Tibial nerve (tissue), 4 donors: ENCODE measurements at regions not wholly inside any gene's neighbourhood (a gene's known extent, or its start where the extent isn't known, plus 50 kb on each side); places are given as distances from the start of the nearest gene placed in this dataset.

Source experiments
- EP300 ChIP-seq, 2 donors: sonication (generic); formaldehyde crosslinking; IDR thresholded peaks; one replicate each; pipeline ENCODE4 v1.6.1; 2017; ENCODE audit warnings: antibody characterized with exemption in 2 of 2, mild to moderate bottlenecking in 1 of 2
- POLR2A ChIP-seq, 2 donors: fragments of 450-650 bp; IDR thresholded peaks; one replicate each; pipeline ENCODE4 v1.6.1; 2017; ENCODE audit warnings: antibody characterized with exemption in 2 of 2, mild to moderate bottlenecking in 2 of 2, moderate library complexity in 2 of 2
- TF ChIP-seq, protein P1 (sequence below), 5 experiments: fragments of 200-600 bp in 3 of 5; fragments of 450-650 bp in 2 of 5; sonication (generic) in 3 of 5; IDR thresholded peaks; one replicate each; pipeline ENCODE4 v1.5.1; 2016 to 2019; ENCODE audit warnings: antibody characterized with exemption in 5 of 5, mild to moderate bottlenecking in 3 of 5, moderate library complexity in 2 of 5

DNA sequence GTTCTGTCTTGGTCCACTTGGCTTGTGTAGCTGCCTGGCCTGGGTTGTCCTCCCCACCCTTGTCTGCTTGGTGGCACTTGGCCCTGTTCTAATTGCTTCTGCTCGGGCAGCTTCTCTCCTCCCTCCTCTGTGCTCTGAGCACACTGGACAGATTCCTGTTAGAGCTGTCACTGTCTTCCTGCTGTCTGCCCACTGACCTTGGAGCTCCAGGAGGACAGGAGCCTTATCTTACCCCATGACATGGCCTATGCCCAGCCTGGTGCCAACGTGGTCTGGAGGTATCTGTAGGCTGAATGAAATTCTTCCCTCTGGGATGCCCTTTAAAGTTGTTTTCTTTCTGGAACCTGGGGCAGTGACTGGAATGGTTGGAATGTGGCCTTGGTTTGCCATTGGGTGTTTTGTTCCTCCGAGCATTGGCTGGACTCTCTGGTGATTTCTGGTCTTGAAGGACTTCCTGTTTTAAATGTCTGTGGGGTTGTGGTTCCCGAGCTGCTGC, 94.1 kb downstream of the FAM43A start:
- TF ChIP-seq, protein P1, sequence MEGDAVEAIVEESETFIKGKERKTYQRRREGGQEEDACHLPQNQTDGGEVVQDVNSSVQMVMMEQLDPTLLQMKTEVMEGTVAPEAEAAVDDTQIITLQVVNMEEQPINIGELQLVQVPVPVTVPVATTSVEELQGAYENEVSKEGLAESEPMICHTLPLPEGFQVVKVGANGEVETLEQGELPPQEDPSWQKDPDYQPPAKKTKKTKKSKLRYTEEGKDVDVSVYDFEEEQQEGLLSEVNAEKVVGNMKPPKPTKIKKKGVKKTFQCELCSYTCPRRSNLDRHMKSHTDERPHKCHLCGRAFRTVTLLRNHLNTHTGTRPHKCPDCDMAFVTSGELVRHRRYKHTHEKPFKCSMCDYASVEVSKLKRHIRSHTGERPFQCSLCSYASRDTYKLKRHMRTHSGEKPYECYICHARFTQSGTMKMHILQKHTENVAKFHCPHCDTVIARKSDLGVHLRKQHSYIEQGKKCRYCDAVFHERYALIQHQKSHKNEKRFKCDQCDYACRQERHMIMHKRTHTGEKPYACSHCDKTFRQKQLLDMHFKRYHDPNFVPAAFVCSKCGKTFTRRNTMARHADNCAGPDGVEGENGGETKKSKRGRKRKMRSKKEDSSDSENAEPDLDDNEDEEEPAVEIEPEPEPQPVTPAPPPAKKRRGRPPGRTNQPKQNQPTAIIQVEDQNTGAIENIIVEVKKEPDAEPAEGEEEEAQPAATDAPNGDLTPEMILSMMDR (IDR thresholded peaks at IDR 0.05) = no peak
- TF ChIP-seq POLR2A (IDR thresholded peaks at IDR 0.05) = no peak
- no peak for TF ChIP-seq EP300 (IDR thresholded peaks at IDR 0.05)
